Ishikawa (cell line): ENCODE measurements at regions not wholly inside any gene's neighbourhood (a gene's known extent, or its start where the extent isn't known, plus 50 kb on each side); places are given as distances from the start of the nearest gene placed in this dataset.

Experiments used
- CREB1 ChIP-seq: IDR thresholded peaks from 2 replicates; pipeline ENCODE4 v1.6.1; 2012; ENCODE audit warnings: low read depth
- EGR1 ChIP-seq: IDR thresholded peaks from 2 replicates; pipeline ENCODE4 v1.6.1; 2012
- EP300 ChIP-seq: IDR thresholded peaks from 2 replicates; pipeline ENCODE4 v1.6.1; 2012; ENCODE audit warnings: borderline replicate concordance
- RAD21 ChIP-seq: IDR thresholded peaks from 2 replicates; pipeline ENCODE4 v1.6.1; 2012; ENCODE audit warnings: low read depth
- TAF1 ChIP-seq: IDR thresholded peaks from 2 replicates; pipeline ENCODE4 v1.6.1; 2012; ENCODE audit warnings: low read depth, mild to moderate bottlenecking
- TEAD4 ChIP-seq: IDR thresholded peaks from 2 replicates; pipeline ENCODE4 v1.6.1; 2012
- YY1 ChIP-seq: IDR thresholded peaks from 2 replicates; pipeline ENCODE4 v1.6.1; 2012; ENCODE audit warnings: low read depth
- TF ChIP-seq, protein P1 (sequence below): IDR thresholded peaks from 2 replicates; pipeline ENCODE4 v1.6.1; 2012
- TF ChIP-seq, protein P2 (sequence below): IDR thresholded peaks from 2 replicates; pipeline ENCODE4 v1.6.1; 2012

DNA sequence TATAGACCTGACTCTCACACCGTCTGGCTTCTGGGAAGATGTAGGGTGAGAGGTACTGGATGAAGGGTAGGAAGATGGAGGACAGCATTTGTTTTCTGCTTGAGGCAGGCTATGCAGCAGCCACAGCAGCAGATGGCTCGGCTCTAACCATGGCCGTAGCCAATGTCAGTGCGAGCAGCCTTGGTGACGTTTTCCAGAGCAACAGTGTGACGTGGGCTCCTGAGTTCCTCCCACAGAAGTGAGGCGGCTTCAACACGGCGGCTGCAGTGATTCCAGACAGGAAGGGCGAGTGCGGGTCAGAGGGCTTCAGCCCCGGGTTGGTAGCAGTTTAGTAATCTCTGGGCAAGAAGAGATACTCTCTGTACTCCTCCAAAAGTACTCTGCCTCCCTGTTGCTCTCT, 133.0 kb upstream of the MYT1L start:
- TF ChIP-seq TEAD4 = no peak
- TF ChIP-seq EGR1 = no peak
- TF ChIP-seq EP300 = no peak
- no peak for TF ChIP-seq TAF1
- TF ChIP-seq RAD21 = no peak
- TF ChIP-seq, protein P1, sequence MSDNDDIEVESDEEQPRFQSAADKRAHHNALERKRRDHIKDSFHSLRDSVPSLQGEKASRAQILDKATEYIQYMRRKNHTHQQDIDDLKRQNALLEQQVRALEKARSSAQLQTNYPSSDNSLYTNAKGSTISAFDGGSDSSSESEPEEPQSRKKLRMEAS = no peak
- TF ChIP-seq, protein P2, sequence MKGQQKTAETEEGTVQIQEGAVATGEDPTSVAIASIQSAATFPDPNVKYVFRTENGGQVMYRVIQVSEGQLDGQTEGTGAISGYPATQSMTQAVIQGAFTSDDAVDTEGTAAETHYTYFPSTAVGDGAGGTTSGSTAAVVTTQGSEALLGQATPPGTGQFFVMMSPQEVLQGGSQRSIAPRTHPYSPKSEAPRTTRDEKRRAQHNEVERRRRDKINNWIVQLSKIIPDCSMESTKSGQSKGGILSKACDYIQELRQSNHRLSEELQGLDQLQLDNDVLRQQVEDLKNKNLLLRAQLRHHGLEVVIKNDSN = no peak
- no peak for TF ChIP-seq YY1
- no peak for TF ChIP-seq CREB1
